K562 (cell line): ENCODE measurements at regions not wholly inside any gene's neighbourhood (a gene's known extent, or its start where the extent isn't known, plus 50 kb on each side); places are given as distances from the start of the nearest gene placed in this dataset.

Source experiments
- ATAC-seq: fragments of 200-7000 bp; cut with Tn5 transposase; 3 replicates; pipeline ENCODE4 v1.9.1; 2020; ENCODE audit warnings: moderate library complexity
- BruUV-seq: library from RNA; stranded (reverse); fragments of 400-500 nt; replicated peaks from 2 replicates; lab custom pipeline; 2021; lab: Mats Ljungman, UMichigan
- CTCF ChIA-PET: fragments of 300-600 bp; formaldehyde crosslinking; extraction: SDS; loops from one replicate; lab custom pipeline; 2021; ENCODE audit warnings: low intra/inter-chr PET ratio; lab: Yijun Ruan, JAX
- POLR2A ChIA-PET: fragments of 300-600, 350-650 bp; sonication (Branson Sonifier 250); formaldehyde crosslinking; extraction: SDS; loops from one replicate; lab custom pipeline; 2021; ENCODE audit warnings: antibody characterized with exemption, inconsistent platforms; lab: Yijun Ruan, JAX
- DNase-seq, 4 experiments: peaks; one replicate each; pipeline versions ENCODE4 v3.0.0 to v3.0.0-alpha.2; 2011 to 2018; ENCODE audit warnings: low spot score in 3 of 4, mixed read lengths in 3 of 4; ENCODE audit errors: extremely low read depth in 1 of 4
- FAIRE-seq: peaks from 2 replicates; lab custom pipeline; 2011; peaks lifted over from hg19 to GRCh38; lab: Jason Lieb, UNC
- H2AFZ ChIP-seq: 2 replicates; pipeline ENCODE4 v1.6.0; 2011; ENCODE audit warnings: low read depth, low read length, control low read depth, inconsistent platforms
- H3K27ac ChIP-seq: fragments of 200-600 bp; 3 replicates; pipeline ENCODE4 v1.8.0; 2011; ENCODE audit warnings: low read depth, mild to moderate bottlenecking, control low read depth, inconsistent platforms, low read length, moderate library complexity, mixed read lengths; ENCODE audit errors: extremely low read depth
- H3K27me3 ChIP-seq, 2 experiments: fragments of 300-600 bp in 1 of 2; 2 replicates in 1 of 2; 3 replicates in 1 of 2; pipeline versions ENCODE4 v1.6.0 to v1.8.0; 2011; ENCODE audit warnings: inconsistent platforms in 2 of 2, low read length in 2 of 2, mild to moderate bottlenecking in 1 of 2, mixed read lengths in 1 of 2, moderate library complexity in 1 of 2; ENCODE audit not compliant: control insufficient read depth in 2 of 2, insufficient read depth in 2 of 2
- H3K36me3 ChIP-seq: fragments of 300-600 bp; 3 replicates; pipeline ENCODE4 v1.8.0; 2011; ENCODE audit warnings: mild to moderate bottlenecking, low read length, inconsistent platforms; ENCODE audit not compliant: control insufficient read depth, insufficient read depth
- H3K4me1 ChIP-seq, 2 experiments: fragments of 200-600 bp in 1 of 2; replicated peaks in 1 of 2; 2 replicates in 1 of 2; 3 replicates in 1 of 2; pipeline versions ENCODE4 v1.5.1 to v1.8.0; 2011; ENCODE audit warnings: inconsistent platforms in 2 of 2, low read length in 2 of 2, mild to moderate bottlenecking in 1 of 2, mixed read lengths in 1 of 2, moderate library complexity in 1 of 2; ENCODE audit not compliant: control insufficient read depth in 2 of 2, insufficient read depth in 2 of 2
- H3K4me2 ChIP-seq: 2 replicates; pipeline ENCODE4 v1.6.1; 2011; ENCODE audit warnings: low read length, control low read depth, inconsistent platforms, mixed read lengths; ENCODE audit not compliant: insufficient read depth
- H3K4me3 ChIP-seq: fragments of 200-600 bp; sonication (generic), shearing (Covaris generic); 2 replicates; pipeline ENCODE4 v1.5.1; 2016; ENCODE audit warnings: control low read depth, inconsistent platforms
- H3K79me2 ChIP-seq: fragments of 200-600 bp; 3 replicates; pipeline ENCODE4 v1.8.0; 2011; ENCODE audit warnings: low read length, inconsistent platforms; ENCODE audit not compliant: control insufficient read depth, insufficient read depth
- H3K9ac ChIP-seq, 2 experiments: 2 replicates each; pipeline versions ENCODE4 v1.6.0 to v1.6.1; 2011; ENCODE audit warnings: low read depth in 2 of 2, low read length in 2 of 2, control low read depth in 1 of 2, inconsistent platforms in 1 of 2, mild to moderate bottlenecking in 1 of 2, mixed read lengths in 1 of 2; ENCODE audit not compliant: insufficient read depth in 1 of 2
- H3K9me1 ChIP-seq: one replicate; pipeline ENCODE4 v1.6.0; 2011; ENCODE audit warnings: inconsistent platforms, mild to moderate bottlenecking, low read length, moderate library complexity; ENCODE audit not compliant: control insufficient read depth, insufficient read depth
- H3K9me3 ChIP-seq: replicated peaks from 2 replicates; pipeline ENCODE4 v1.5.1; 2011; ENCODE audit warnings: low read depth, low read length, inconsistent platforms; ENCODE audit not compliant: control insufficient read depth, insufficient read depth
- H4K20me1 ChIP-seq: replicated peaks from 2 replicates; pipeline ENCODE4 v1.6.1; 2011; ENCODE audit warnings: low read length, inconsistent platforms, mixed read lengths; ENCODE audit not compliant: control insufficient read depth, insufficient read depth
- HNRNPL ChIP-seq: fragments of 200-400 bp; formaldehyde crosslinking; IDR thresholded peaks from 2 replicates; pipeline ENCODE4 v1.6.1; 2017; ENCODE audit warnings: low read depth, mild to moderate bottlenecking, low read length
- KLF16 ChIP-seq: IDR thresholded peaks from 2 replicates; pipeline ENCODE4 v1.6.1; 2016; ENCODE audit warnings: antibody characterized with exemption
- MEIS2 ChIP-seq: fragments of 450-650 bp; IDR thresholded peaks from 2 replicates; pipeline ENCODE4 v1.6.1; 2014; ENCODE audit warnings: mild to moderate bottlenecking; ENCODE audit not compliant: partially characterized antibody
- SP2 ChIP-seq: IDR thresholded peaks from 2 replicates; pipeline ENCODE4 v1.6.1; 2011; ENCODE audit warnings: mild to moderate bottlenecking, low read depth, low read length, moderate library complexity; ENCODE audit not compliant: poor library complexity, severe bottlenecking; ENCODE audit errors: extremely low read depth
- ZKSCAN8 ChIP-seq: fragments of 200-800 bp; sonication (Bioruptor generic); IDR thresholded peaks from 2 replicates; pipeline ENCODE4 v1.6.1; 2016; ENCODE audit warnings: missing genetic modification characterization, missing compliant biosample characterization
- ZNF121 ChIP-seq: sonication (generic); formaldehyde crosslinking; conservative IDR thresholded peaks from 2 replicates; pipeline ENCODE4 v1.8.0; 2022; ENCODE audit warnings: missing genetic modification reagents
- ZNF224 ChIP-seq: sonication (generic); formaldehyde crosslinking; IDR thresholded peaks from 2 replicates; pipeline ENCODE4 v1.8.0; 2022; ENCODE audit warnings: mild to moderate bottlenecking, missing genetic modification reagents
- ZNF431 ChIP-seq: sonication (generic); formaldehyde crosslinking; IDR thresholded peaks from 2 replicates; pipeline ENCODE4 v1.8.0; 2022; ENCODE audit warnings: mild to moderate bottlenecking, missing genetic modification reagents
- WGBS: fragments of 100-300 bp; shearing (Covaris generic); methylation state at CpG from one replicate; pipeline ENCODE4 v1.1.6; 2016; ENCODE audit warnings: low coverage, mixed read lengths; ENCODE audit not compliant: insufficient coverage; ENCODE audit errors: missing lambda C conversion rate; 5-methylcytosine and 5-hydroxymethylcytosine counted together
- in situ Hi-C: fragments of 300-500 bp; cut with MboI; formaldehyde crosslinking; loops from 4 replicates; pipeline ENCODE4 v1.15.0; 2018; ENCODE audit warnings: inconsistent platforms, mixed read lengths
- intact Hi-C: fragments of 100-400 bp; cut with micrococcal nuclease; formaldehyde crosslinking; loops from 2 replicates; pipeline ENCODE4 v1.14.2; 2022
- TF ChIP-seq, protein P1 (sequence below), 2 experiments: fragments of 450-650 bp in 1 of 2; IDR thresholded peaks; 2 replicates each; pipeline ENCODE4 v1.6.1; 2011 to 2017; ENCODE audit warnings: low read depth in 2 of 2, antibody characterized with exemption in 1 of 2, borderline replicate concordance in 1 of 2, low read length in 1 of 2, mild to moderate bottlenecking in 1 of 2, mixed read lengths in 1 of 2; ENCODE audit not compliant: control insufficient read depth in 1 of 2

DNA sequence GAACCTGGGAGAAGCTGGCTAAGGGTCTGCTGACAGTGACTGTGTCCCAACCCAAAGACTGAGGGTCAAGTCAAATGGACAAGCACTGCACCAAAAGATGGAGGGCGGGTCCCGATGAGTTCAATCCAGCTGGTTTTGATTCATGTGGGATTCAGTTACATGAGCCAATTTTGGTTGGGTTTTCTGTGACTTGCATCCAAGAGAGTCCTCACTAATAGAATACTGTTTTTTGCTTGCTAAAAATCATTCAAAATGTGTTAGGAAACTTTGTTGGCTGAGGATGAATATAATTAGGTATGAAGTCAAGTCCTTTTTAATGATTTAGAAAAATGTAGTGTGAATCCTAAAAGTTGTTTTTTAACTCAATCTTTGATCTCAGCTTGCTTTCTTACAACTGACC, 323.8 kb upstream of the NOX3 start:
- ATAC-seq (no peak), DNase-seq (no peak)
- Histone ChIP-seq H3K4me2 (no peak overlapping the region), H3K79me2 (no peaks in the 10 kb centered on the region), H3K4me1 (no peaks in the 10 kb centered on the region), H3K36me3 (no peaks in the 10 kb centered on the region), H2AFZ (no peak overlapping the region), H3K27me3 (no peaks in the 10 kb centered on the region), H3K9me3 (no peaks in the 10 kb centered on the region)
- no TSS peak for BruUV-seq
- TF ChIP-seq HNRNPL, result no peak
- TF ChIP-seq KLF16, result no peak
- no peak for TF ChIP-seq MEIS2
- TF ChIP-seq, protein P1, sequence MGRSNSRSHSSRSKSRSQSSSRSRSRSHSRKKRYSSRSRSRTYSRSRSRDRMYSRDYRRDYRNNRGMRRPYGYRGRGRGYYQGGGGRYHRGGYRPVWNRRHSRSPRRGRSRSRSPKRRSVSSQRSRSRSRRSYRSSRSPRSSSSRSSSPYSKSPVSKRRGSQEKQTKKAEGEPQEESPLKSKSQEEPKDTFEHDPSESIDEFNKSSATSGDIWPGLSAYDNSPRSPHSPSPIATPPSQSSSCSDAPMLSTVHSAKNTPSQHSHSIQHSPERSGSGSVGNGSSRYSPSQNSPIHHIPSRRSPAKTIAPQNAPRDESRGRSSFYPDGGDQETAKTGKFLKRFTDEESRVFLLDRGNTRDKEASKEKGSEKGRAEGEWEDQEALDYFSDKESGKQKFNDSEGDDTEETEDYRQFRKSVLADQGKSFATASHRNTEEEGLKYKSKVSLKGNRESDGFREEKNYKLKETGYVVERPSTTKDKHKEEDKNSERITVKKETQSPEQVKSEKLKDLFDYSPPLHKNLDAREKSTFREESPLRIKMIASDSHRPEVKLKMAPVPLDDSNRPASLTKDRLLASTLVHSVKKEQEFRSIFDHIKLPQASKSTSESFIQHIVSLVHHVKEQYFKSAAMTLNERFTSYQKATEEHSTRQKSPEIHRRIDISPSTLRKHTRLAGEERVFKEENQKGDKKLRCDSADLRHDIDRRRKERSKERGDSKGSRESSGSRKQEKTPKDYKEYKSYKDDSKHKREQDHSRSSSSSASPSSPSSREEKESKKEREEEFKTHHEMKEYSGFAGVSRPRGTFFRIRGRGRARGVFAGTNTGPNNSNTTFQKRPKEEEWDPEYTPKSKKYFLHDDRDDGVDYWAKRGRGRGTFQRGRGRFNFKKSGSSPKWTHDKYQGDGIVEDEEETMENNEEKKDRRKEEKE (IDR thresholded peaks at IDR 0.05; ENCODE audit: borderline replicate concordance in 1 of 2, control insufficient read depth in 1 of 2, low read depth in 2 of 2, low read length in 1 of 2), result no peak
- TF ChIP-seq SP2, result no peak
- TF ChIP-seq ZNF224 (CRISPR knock-in tag), result no peak
- TF ChIP-seq ZNF121 (CRISPR knock-in tag), result no peak
- TF ChIP-seq ZNF431 (CRISPR knock-in tag), result no peak
- no peak for TF ChIP-seq ZKSCAN8 (CRISPR knock-in tag)
- TF ChIP-seq, all 486 proteins: peak for 0
- Histone ChIP-seq H3K9ac (no peak overlapping the region), H4K20me1 (no peaks in the 10 kb centered on the region), H3K4me3 (no peak overlapping the region), H3K27ac (no peak overlapping the region), H3K9me1 (no peaks in the 10 kb centered on the region)
- in situ Hi-C loops, result no loop called here
- FAIRE-seq, result no peak
- WGBS, result 3% methylated on average over 2 of the region's 2 CpGs
- CTCF ChIA-PET, result no interaction called here
- intact Hi-C loops, result no loop called here
- POLR2A ChIA-PET, result no interaction called here
